ENCODE measurements at regions not wholly inside any gene's neighbourhood (a gene's known extent, or its start where the extent isn't known, plus 50 kb on each side); places are given as distances from the start of the nearest gene placed in this dataset.

DNA sequence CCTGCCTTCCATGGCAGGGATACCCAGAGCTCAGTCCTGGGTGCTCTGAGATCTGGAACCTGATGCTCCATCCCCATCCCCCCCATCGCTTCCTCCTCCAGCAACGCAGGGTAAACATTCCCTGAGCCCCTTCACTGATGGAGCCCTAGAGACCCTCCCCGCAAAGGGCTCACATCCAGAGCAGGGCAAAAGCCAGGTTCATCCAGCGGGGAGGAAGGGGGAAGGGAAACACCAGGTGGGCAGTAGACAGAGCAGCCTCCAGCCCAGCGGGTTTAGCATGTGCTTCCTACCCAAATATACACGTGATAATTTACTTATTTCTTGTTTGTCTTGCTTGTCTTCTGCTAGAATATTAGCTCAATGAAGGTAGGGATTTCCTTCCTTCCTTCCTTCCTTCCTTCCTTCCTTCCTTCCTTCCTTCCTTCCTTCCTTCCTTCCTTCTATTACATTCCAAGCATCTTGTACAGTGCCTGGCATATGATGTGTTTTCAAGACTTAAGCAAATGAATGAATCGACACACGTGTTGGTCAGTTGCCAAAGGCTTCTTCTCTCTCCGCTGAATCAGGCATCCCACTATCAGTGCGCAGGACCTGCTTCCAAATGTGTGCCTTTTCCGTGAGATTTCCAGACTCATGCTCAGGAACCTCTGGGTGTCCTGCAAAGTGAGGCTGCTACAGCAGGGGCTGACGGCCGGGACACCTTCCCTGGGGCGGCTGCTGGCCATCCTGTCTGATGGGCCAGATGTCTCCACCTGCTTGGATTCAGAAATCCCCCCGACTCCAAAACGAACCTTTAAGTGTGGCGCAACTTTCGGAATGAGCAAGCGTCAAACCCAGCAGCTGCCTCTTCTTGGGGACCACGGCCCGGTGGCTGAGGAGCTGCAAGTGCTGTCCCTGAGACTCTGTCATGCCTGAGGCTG is 955.1 kb downstream of the BRD1 start:
- DNase-seq, result no peak

DNA sequence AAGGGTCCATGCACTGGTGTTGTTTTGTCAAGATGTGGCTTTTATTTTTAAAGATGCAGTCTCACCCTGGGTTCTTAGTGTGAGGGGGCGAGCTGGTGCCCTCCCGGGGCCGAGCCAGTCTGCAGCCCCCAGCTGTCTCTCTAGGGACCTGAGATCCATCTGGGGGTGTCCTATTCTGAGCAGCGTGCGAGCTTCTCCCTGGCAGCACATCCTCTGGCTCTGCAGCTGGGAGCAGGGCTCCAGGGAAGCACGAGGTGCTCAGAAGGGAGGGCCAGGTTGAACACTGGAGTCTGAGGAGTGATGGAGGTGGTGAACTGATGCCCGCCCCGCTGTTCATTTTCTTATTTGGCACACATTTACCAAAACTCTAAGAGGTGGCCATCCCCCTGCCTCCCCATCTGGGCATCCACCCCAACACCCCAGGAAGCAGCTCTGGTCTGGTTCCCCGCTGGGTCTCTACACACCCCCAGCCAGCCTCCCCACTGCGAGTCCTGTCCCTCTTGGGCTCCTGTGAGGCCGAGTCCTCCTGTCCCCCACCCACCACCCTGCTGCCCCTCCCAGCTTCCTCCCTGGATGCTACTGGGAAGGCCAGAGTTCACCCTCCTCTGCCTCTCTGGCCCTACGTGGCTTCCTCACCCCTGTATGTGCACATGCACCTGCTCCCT is 956.4 kb downstream of the BRD1 start:
- no peak for DNase-seq

DNA sequence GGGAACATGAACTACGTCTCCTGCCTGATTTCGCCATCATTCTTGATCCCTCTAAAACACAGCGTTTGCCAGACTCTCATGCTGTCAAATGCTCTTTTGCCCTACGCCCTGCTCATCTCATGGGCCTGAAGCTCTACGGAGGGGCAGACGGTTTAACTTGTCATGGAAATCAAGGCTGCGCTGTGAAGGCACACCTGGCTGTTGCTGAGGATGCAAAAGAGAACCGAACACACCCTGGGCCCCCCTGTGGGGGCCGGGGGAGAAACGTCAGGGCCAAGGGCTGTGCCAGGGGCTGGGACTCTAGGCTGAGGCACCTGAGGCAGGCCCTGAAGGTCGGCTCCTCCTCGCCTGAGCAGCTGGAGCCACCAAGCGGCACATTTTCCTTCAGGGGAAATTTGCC is 957.2 kb downstream of the BRD1 start:
- no peak for DNase-seq

DNA sequence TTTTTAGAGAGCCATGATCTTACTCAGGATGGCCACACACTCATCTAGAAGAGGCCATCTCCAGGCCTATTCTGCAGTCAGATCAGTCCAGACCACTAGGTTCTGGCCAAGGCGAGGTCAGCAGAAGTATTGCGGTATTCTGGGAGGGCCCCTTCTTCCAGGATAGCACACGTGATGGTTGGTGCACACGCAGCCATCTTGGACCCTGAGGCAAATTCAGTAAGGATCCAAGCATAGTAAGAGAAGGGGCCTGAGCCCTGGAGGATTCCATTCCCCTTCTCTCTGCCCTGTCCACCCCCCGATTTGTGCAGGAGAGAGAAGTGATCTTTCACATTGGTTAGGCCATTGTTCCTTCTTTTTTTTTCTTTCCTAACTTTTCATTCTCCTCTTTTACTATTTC is 957.9 kb downstream of the BRD1 start:
- no peak for DNase-seq

DNA sequence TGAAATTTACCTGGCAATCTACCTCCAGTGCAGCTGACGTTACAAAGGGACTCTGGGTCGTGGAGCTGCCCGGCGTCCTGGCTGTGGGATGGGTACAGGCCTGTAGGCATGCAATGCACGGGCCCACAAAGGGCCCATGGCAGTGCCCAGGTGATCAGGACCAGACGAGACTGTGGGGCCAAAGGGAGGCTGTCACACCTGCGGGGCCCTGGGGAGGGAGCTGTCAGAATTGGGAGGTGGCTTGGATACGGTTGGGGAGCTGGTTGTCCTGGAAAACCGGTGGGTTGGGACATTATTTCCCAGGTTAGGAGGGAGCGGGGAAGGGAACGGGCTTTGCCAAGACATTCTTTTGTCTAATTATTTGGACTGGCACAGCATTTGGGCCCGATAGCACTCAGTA is 958.5 kb downstream of the BRD1 start:
- DNase-seq, result no peak

DNA sequence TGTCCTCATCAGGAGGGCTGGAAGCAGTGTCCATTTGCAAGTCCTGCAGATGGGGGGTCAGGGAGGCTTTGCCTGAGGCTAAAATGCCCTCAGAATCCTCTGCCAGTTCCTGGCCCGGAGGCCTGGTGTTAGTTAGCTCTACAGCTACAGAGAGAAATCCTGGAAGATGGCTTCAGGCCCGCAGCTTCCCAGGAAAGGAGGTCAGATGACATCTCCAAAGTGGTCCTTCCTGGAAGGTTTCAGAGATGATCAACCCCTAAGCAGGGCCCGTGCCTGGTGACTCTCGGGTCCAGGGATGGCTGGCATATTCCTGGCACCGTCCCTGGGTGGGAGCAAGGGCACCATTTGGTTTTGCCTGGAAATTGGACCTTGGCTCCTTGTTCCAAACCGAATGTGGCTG is 959.1 kb downstream of the BRD1 start:
- DNase-seq, result no peak

DNA sequence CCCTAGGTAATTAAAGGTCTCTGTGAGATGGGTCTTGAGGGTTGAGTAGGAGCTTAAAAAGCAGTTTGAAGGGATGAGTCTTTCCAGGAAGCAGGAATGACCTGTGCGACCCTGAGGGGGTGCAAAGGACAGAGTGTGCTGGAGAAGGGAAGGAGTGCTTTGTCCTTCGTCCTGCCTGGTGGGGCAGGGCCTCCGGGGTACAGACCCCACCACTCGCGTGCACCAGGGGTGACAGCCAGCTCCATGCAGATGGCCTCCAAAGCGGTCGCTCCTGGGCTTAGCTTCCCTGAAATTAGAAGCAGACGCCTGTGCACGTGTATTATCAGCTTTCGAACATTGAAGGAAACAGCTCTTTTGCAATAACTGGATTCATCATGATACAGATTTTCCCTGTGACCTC is 959.8 kb downstream of the BRD1 start:
- no peak for DNase-seq

DNA sequence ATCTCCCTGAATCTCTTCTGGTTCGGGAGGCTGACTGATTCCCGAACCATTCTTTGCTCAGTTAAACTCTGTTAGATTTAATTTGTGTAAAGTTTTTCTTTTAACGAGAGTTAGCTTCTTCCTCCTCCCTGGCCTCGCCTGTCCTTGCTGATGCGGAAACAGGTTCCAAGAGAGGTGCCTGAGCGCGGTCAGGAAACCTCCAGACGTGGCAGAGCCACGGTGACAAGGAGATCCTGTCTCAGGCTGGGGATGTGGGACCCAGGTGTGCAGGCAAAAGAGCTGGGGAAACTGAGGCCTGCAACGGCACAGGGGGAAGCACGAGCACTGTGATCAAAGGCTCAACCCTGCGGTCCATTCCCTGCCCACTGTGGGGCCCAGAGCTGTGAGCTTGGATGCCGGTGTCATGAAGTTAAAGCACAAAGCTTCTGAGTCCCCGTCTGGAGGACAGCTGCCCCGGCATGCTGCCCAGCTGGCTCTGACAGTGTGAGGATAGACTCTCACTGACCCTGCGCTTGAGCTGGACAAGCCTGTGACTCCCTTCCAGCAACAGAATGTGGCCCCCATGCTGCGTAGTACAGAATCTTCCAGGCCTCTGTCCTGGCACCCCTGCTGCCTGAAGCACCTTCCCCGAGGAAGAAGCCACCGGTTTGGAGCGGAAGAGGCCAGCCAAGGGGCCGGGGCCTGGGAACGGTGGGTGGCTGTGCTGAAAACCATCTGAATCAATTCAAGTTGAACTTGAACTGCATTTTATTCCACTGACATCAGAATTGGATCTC is 960.6 kb downstream of the BRD1 start:
- DNase-seq, result no peak

DNA sequence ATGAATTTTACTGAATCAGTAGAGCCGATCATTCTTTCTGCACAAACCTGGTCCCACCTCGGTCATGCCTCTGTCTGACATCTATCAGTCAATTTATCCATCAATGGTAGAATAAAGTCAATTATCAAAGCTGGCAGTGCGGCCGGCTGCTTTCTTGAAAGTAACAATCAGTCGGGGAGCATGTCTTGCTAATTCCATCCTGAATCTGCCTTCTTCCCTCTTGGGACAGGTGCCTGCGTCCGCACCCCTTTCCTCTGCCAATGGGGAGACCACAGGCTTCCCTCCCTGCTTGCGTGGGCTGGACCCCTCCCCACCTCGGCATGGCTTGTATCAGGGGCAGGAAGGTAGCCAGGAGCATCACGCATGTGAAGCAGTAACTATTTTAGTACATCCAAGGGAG is 962.9 kb downstream of the BRD1 start:
- no peak for DNase-seq

DNA sequence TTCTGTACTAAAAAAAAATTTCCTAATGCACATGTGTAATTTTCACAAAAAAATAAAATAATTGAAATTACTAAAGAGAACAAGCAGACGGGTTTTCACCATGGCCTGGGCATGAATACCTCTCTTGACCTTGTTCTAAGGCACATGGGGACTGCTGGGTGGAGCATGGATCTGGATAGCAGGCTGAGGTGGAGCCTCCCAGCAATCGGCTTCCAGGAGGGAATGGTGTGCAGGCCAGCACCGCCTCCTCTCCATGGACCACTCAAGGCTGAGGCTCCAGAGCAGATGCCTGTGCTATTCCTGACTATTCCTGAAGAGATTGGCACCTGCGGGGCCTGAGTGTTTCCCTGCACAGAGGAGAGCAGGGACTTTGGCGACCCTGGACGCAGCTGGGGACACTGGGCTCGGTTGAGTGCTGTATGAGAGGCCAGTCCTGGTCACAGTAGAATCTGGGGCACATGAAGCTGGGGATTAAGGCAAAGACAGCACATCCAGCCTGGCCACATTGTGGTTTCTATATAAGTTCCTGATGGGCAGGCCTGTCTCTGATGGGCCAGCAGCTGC is 963.6 kb downstream of the BRD1 start:
- DNase-seq, result no peak

DNA sequence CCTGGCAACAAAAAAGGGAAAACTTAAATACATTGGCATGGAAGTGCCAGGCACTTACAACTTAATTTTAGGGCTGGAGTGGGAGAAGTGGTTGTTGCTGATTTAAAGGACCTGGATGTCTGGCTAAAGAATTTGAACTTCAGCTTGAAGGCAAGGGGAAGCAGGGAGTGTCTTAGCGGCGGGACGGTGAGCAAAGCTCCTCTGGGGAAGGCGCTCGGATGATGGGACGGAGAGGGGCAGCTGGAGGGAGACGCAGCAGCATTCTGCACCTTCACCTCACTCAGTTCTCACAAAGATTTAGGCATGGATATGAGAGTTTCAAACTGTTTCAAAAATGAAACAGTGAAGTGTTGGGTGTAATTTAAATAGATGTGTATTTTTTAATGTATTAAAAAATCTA is 967.1 kb downstream of the BRD1 start:
- DNase-seq, result no peak

DNA sequence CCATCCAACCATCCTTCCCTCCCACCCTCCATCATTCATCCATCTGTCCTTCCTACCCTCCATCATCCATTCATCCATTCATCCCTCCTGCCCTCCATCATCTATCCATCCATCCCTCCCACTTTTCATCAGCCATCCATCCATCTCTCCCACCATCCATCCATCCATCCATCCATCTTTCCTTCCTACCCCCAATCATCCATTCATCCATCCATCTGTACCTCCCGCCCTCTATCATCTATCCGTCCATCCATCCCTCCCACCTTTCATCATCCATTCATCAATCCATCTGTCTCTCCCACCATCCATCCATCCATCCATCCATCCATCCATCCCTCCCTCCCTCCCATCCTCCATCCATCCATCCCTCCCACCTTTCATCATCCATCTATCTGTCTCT is 968.8 kb downstream of the BRD1 start:
- no peak for DNase-seq

DNA sequence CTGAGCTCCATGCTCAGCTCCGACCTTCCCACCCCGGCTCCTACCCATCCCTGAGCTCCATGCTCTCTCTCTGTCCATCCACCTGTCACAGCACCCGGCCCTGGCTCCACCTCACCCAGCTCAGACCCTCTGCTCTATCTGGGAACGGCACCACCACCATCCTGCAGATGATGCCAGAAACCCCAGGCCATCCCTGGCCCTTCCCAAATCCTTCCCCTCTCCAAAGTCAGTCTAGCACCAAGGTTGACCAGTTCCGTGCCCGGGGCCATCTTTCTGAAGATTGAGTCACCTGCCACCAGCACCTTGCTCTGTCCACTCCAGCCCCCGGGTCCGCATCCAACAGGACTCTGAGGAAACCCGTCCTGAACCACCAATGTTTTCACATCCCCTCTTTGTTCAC is 969.6 kb downstream of the BRD1 start:
- no peak for DNase-seq

DNA sequence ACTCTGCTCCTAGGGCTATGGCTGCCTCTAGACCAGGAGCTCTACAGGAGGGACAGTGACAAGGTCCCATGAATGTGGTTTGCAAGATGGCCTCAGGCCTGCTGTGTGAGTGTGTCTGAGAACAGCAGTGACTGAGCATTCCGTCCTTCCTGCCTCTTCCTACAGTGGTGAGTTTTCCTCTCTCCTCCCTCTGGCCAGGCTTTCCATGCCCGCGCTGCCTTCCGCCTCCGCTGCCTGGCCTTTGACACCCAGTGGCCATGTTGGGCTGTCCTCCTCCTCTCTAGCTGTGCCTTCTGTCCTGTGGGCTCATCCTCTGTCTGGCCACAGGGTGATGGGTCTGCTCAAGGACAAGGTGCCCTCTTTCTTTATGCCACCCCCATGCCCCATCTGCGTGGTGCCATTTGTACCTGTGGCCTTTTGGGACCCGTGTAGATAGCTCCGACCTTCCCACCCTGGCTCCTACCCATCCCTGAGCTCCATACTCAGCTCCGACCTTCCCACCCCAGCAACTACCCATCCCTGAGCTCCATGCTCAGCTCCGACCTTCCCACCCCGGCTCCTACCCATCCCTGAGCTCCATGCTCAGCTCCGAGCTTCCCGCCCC is 970.4 kb downstream of the BRD1 start:
- no peak for DNase-seq

DNA sequence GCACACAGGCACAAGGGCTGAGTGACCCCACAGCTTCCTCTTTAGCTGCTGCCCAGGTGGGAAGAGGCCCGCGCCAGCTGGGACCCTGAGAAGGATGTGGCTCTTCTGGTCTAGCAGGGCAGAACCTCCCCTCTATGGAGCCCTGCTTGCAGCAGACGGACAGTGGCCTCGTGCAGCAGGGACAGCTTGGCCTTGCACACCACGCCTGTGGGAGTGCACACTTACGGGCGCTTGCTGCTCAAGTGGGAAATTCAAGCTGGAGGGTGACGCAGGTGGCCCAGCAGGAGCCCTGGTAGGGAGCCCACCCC is 971.4 kb downstream of the BRD1 start:
- DNase-seq, result no peak

DNA sequence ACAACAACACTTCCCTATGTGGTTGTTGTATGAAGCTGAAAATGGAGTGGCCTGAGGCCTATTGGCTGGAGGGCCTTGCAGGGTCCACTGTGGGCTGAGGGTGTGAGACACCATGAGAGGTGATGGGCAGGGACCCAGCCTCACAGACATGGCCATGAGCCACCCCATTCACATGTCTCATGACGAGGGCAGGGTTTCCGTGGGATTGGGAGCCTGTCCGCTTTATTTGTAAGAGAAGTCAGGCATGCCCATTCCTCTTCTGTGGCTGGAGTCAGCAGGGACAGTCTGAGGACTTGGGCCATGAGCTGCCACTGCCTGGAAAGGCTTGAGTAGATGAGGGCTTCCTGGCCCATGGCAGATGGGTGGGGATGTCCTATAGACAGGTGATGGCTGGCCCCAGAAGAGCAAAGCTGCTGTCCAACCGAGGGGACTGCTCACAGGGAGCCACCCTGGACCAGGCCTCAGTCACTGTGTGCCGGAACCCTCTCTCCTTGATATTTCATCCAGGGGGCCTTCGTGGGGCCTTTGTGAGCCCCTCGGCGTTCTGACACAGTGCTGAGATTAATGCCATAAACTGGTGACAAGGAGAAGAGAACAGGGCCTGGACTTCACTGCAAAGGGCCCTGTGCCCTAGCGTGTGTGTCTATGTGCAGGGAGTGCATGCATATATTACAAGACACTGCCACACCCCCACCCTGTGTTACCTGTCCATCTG is 971.9 kb downstream of the BRD1 start:
- DNase-seq, result no peak

DNA sequence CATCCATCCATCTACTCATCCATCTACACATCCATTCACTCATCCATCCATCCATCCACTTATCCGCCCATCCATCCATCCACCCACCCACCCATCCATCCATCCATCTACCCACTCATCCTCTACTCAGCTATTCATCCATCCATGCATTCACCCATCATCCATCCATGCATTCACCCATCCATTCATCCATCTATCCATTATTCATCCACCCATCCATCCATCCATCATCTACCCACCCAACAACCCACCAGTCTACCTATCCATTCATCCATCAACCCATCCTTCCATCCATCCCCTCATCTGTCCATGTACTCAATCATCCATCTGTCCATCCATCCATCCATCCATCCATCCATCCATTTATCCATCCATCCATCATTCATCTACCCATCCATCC is 972.7 kb downstream of the BRD1 start:
- no peak for DNase-seq

DNA sequence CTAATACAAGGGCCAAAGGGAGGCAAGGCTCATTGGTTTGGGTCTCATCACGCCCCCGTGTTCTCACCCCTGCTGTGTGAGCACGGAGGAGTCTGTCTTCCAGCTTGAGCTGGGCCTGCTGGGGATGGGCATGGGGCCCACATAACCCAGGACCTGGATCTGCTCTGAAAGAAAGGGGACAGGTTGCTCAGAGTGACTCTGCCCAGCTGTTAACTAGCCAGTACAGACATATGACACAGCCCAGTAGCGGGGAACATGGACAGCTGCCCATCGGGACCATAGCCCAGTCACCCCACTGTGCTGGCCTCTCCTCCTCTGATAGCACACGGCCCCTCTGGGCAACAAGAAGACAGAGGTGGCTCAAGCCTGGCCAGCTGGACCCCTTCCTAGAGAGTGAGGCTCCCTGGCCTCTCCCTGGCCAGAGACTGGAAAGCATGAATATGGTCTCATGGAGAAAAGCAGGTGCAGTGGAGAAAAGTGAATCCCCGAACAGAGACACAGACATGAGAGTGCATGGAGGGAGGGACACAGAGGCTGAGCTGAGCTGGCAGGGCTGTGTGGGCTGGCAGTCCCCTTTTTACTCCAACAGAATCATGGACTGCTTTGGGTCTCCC is 973.9 kb downstream of the BRD1 start:
- DNase-seq, result no peak

DNA sequence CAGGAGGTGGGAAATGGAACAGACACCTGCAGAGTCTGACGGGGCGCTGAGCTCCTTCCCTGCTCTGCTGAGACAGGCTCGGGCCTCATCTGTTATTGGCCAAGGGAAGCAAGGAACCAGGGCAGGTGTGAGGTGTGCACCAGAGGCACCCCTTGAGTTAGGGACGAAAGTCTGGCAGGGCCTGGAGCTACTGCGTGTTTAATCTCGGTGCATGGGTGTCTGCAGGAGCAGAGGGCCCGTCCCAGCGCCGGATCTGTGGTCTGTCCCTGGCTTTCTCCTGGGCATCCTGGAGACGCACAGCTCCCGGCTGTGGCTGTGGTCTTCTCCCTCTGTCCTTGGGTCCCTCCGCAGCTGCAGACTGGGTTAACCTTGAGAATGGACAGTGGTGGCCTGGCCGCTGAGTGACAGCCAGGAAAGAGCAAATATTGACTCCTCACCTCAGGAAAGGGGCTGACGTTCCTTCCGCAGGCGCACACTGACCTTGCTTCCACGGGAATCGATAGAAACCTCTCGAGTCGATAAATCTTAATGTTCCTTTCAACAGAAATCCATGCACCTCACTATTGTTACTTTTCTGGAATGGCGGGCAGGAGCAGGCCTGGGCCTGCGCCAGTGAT is 975.6 kb downstream of the BRD1 start:
- DNase-seq, result no peak

DNA sequence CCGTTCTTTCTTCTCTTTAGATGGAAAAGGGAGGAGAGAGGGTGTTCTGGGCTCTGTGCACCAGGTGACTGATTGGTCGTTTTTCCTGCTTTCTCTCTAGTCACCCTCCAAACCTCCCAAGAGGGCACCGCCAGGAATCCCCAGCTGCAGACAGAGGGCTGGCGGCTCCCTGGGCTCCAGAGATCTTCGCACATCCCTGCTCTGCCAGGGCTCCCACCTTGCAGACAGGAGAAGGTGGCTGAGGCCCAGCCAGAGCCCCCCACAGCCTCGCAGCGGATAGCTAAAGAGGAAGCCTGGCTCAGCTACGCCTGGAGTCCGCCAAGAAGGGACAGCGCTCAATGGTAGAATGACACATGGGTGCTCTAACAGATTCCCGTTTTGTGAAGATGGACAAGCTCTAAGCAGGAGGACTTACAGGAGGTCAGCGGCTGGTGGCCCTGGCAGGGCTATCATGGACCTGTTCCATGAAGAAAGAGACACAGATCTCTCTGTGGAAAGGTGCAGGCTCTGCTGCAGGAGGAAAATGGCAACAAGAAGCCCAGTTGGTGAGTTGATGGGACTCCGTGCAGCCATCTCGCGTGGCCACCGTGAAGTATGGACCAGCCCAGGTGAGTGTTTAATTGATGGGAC is 976.9 kb downstream of the BRD1 start:
- DNase-seq, result no peak
